Neural crest cell (in vitro differentiated cells): ENCODE measurements at regions not wholly inside any gene's neighbourhood (a gene's known extent, or its start where the extent isn't known, plus 50 kb on each side); places are given as distances from the start of the nearest gene placed in this dataset.

Experiments
- DNase-seq: peaks from one replicate; pipeline ENCODE4 v3.0.0; 2021; ENCODE audit warnings: low read depth, mixed read lengths, low spot score
- H3K27ac Mint-ChIP-seq: one replicate; pipeline ENCODE4 v1.8.0; 2021; ENCODE audit warnings: mild to moderate bottlenecking, mixed read lengths; ENCODE audit not compliant: unreplicated experiment
- H3K27me3 Mint-ChIP-seq: 2 replicates; pipeline ENCODE4 v1.8.0; 2021; ENCODE audit warnings: low read depth, mild to moderate bottlenecking, mixed read lengths
- H3K36me3 Mint-ChIP-seq: 2 replicates; pipeline ENCODE4 v1.8.0; 2021; ENCODE audit warnings: low read depth, mild to moderate bottlenecking, mixed read lengths
- H3K4me1 Mint-ChIP-seq: 2 replicates; pipeline ENCODE4 v1.8.0; 2021; ENCODE audit warnings: mixed read lengths
- H3K4me3 Mint-ChIP-seq: one replicate; pipeline ENCODE4 v1.8.0; 2021; ENCODE audit warnings: mild to moderate bottlenecking, mixed read lengths
- H3K9me3 Mint-ChIP-seq: 2 replicates; pipeline ENCODE4 v1.8.0; 2021; ENCODE audit warnings: mixed read lengths
- CTCF ChIP-seq: fragments of 200-600 bp; sonication (generic); conservative IDR thresholded peaks from 2 replicates; pipeline ENCODE4 v1.5.0; 2021; ENCODE audit warnings: antibody characterized with exemption, mild to moderate bottlenecking

- Mint-ChIP-seq H3K9me3 (no peaks in the 10 kb centered on the region), H3K36me3 (no peaks in the 10 kb centered on the region), H3K4me3 (no peak overlapping the region), H3K4me1 (peaks cover 47% of the 10 kb centered on the region), H3K27ac (no peak overlapping the region), H3K27me3 (no peaks in the 10 kb centered on the region)
- TF ChIP-seq CTCF = no peak
- DNase-seq = no peak
These were observed 377.1 kb downstream of the TNS1 start for GRCh38 chr2:217625557-217626169.

GRCh38 chr2:217623281-217623912, 379.4 kb downstream of the TNS1 start:
- Mint-ChIP-seq H3K27ac (no peak overlapping the region), H3K9me3 (no peaks in the 10 kb centered on the region), H3K27me3 (no peaks in the 10 kb centered on the region), H3K4me1 (peaks cover 48% of the 10 kb centered on the region), H3K36me3 (no peaks in the 10 kb centered on the region), H3K4me3 (no peak overlapping the region)
- no peak for TF ChIP-seq CTCF
- no peak for DNase-seq

GRCh38 chr2:217622205-217623060, 380.4 kb downstream of the TNS1 start:
- Mint-ChIP-seq H3K4me1 (peaks cover 51% of the 10 kb centered on the region), H3K27me3 (no peaks in the 10 kb centered on the region), H3K36me3 (no peaks in the 10 kb centered on the region), H3K27ac (peak overlapping the region; percentile 91), H3K4me3 (peak overlapping the region; percentile 33), H3K9me3 (no peaks in the 10 kb centered on the region)
- no peak for DNase-seq
- TF ChIP-seq CTCF = no peak

GRCh38 chr2:217621391-217621801, 381.4 kb downstream of the TNS1 start:
- Mint-ChIP-seq H3K27ac (no peak overlapping the region), H3K36me3 (no peaks in the 10 kb centered on the region), H3K4me1 (peaks cover 52% of the 10 kb centered on the region), H3K9me3 (no peaks in the 10 kb centered on the region), H3K27me3 (no peaks in the 10 kb centered on the region), H3K4me3 (no peak overlapping the region)
- DNase-seq = no peak
- TF ChIP-seq CTCF = no peak

GRCh38 chr2:217618744-217619143, 384.1 kb downstream of the TNS1 start:
- Mint-ChIP-seq H3K9me3 (no peaks in the 10 kb centered on the region), H3K36me3 (no peaks in the 10 kb centered on the region), H3K4me1 (peaks cover 45% of the 10 kb centered on the region), H3K4me3 (no peak overlapping the region), H3K27me3 (no peaks in the 10 kb centered on the region), H3K27ac (no peak overlapping the region)
- DNase-seq = no peak
- TF ChIP-seq CTCF = no peak
